Fibroblast of upper back skin (primary cell): ENCODE measurements at regions not wholly inside any gene's neighbourhood (a gene's known extent, or its start where the extent isn't known, plus 50 kb on each side); places are given as distances from the start of the nearest gene placed in this dataset.

Experiments used
- DNase-seq: peaks from one replicate; pipeline ENCODE4 v3.0.0-alpha.2; 2013

GRCh38 chr1:165014753-165015152, 341.8 kb downstream of the LMX1A start:
- DNase-seq, result no peak

GRCh38 chr1:165011991-165012531, 344.5 kb downstream of the LMX1A start:
- no peak for DNase-seq

DNA sequence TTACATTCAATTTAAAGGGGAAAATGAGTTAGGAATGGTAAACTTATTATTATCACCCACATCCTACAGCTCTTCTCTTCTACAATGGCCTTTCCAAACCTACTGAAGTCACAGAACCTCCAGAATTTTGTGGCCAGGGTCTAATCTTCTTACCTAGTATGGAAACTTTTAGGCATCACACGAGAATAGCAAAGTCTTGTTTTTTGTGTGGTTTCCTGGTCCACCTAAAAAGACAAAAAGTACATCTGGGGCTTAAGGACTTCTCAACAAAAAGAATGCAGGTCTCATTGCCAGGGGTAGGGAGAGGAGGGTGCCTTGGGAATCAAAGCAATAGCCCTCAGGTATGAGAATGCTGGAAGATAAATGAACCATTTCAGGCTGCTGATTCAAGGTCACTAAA, 345.3 kb downstream of the LMX1A start:
- no peak for DNase-seq

- no peak for DNase-seq
Measured at GRCh38 chr1:165010418-165011070, 346.0 kb downstream of the LMX1A start.

DNA sequence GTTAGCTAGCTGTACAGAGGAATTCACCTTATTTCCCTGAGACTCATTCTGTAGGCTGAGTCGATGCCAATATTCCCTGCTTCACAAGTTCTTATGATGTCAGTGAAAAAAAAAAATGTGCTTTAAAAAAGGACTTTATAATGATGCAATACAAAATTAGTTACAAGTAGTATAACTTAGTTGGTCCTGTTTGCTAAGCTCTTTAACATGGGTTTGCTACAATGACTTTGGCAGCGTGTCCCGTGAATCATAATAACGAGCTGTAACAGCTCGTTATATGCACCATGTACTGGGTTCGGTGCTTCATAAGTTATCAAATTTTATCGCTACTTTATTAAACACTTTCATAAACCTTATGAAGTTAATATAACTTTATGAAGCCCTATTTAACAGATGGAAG, 349.7 kb downstream of the LMX1A start:
- no peak for DNase-seq

DNA sequence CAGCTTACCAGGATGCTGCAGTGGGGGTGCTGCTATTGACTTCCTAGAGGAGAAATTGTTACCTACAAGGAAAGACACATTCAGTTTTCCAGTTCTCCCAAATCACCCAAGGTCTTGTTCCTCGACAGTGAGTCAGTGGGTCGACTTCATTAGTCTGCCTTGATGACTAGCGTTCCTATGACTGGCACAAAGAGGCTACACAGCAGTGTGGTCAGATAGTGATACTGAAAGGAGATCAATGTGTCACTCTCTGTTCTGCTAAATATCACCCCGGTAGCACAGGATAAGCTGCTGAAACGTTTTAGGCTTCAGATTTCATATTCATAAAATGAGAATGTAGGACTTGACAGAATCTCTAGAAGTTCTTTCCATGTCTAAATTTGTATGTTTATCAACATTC, 357.4 kb downstream of the LMX1A start:
- DNase-seq, result no peak

GRCh38 chr1:164991763-164992314, 364.7 kb downstream of the LMX1A start:
- DNase-seq, result no peak

DNA sequence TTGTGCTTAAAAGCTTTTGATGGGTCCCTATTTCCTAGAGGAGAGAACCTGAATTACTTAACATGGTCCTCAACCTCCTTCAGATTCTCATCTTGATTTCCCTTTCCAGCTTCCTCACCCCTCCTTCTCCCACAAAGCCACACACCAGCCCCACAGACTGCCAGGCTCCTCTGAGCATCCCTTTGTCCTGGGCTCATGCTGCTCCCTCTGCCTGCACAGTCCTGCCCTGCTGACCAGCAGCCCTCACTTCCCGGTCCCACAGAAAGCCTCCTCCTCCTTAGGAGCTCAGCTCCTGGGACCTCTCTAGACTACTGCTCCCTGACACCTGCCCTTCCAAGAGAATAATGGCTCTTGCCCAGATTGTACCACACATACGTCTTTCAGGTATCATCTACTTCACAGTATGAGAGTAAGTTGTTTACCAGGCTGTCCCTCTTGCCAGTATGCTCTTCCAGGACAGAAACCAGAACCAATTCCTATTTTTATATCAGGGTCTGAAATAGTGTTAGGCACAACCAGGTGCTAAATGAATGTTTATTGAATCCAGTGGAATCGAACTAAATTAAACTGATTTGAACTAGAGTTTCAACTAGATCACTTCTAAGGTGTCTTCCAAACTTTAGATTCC, 373.4 kb downstream of the LMX1A start:
- DNase-seq, result no peak

- no peak for DNase-seq
Measured at GRCh38 chr1:164982545-164982944, 374.0 kb downstream of the LMX1A start.

DNA sequence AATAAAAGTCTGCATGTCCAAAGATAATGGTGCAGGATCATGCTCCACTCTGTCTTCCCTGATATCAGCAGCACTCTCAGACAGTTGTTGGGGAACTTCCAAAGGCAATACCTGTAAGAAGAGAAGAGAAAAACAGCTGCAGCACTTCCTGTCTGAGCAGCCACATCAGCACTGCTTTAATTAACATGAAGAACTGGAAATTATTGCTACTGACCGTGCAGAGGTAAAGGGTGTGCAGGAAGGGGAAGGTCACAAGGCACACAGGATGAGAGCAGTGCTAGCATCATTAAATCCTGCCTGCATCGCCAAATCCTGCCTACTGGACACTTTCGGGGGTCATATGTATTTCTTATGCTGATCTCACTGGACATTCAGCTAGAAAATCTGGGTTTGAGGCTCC, 379.0 kb downstream of the LMX1A start:
- DNase-seq, result no peak

GRCh38 chr1:164971921-164972415, 384.5 kb downstream of the LMX1A start:
- no peak for DNase-seq

- no peak for DNase-seq
Measured at GRCh38 chr1:164971391-164971790, 385.1 kb downstream of the LMX1A start.

DNA sequence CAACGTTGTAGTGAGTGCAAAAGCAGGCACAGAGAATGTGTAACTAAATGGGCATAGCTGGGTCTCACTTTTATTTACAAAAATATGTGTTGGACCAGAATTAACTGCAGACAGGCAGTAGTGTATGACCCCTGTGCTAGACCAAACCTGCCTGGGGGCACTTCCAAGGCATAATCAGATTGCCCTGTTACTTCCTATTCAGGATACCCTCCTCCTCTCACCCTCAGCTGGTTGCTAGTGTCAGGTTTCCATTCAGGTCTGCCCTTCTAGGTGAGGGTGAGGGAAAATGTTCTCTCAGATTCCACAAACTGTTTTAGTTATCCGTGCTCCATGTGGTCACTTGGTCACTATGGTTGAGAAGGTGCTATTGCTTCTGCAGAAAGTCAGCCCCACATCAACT, 387.3 kb downstream of the LMX1A start:
- DNase-seq, result no peak

DNA sequence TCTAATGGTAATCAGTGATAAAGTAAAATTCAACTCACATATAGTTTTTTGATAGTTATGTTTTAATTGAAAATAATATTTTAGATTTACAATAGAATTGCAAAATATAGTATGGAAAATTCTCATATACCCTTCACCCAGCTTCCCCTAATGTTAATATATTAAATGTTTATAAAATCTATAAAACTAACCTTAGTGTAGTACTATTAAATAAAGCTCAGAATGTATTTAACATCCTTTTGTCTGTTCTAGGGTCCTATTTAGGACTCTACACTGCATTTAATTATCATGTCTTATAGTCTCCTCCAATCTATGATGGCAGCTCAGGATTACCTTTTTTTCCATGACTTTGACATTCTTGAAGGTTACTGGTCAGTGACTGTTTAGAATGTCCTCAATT, 389.2 kb downstream of the LMX1A start:
- DNase-seq, result no peak

GRCh38 chr1:164961715-164962114, 394.8 kb downstream of the LMX1A start:
- no peak for DNase-seq

- no peak for DNase-seq
Measured at GRCh38 chr1:164958982-164959768, 397.3 kb downstream of the LMX1A start.

- no peak for DNase-seq
Measured at GRCh38 chr1:164953815-164954214, 394.8 kb downstream of the PBX1 start.

GRCh38 chr1:164953098-164953497, 394.1 kb downstream of the PBX1 start:
- no peak for DNase-seq

DNA sequence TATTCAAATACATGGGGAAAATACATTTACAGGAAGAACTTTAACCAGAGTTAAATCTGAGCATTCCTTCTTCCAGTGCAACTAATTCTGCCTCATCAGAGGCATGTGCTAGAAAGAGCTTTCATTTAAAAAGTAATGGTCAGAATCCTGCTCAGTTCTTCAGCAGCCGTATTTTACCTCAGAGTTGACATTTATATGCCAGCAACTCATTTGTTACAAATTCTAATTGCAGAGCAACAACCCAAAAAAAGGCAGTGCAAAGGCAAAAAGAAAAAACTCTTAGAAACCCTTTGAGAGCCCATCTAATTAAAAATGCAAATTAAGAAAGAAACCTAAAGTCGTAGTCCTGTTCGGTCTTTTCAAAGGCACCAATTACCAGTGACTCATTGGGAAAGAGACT, 392.5 kb downstream of the PBX1 start:
- DNase-seq, result no peak

DNA sequence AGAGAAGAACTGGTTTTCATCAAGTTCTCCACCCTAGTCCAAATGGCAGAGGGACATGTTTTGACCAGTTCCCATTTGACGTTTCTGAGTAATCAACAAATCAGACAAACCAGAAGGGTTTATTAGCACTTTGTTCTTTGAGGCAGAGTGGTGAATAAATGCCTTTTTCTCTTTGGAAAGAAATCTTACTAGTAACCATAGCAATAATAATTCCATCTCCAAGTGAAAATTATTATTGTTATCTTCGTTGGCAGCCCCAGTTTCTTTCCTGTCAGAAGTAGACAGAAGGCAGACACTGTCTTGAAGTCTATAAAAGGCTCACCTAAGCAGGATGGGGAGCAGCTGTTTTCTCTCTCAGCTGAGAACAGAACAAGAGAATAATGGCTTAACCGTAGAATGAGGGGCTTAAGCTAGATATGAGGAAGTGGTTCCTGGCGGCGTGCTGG, 391.6 kb downstream of the PBX1 start:
- no peak for DNase-seq

DNA sequence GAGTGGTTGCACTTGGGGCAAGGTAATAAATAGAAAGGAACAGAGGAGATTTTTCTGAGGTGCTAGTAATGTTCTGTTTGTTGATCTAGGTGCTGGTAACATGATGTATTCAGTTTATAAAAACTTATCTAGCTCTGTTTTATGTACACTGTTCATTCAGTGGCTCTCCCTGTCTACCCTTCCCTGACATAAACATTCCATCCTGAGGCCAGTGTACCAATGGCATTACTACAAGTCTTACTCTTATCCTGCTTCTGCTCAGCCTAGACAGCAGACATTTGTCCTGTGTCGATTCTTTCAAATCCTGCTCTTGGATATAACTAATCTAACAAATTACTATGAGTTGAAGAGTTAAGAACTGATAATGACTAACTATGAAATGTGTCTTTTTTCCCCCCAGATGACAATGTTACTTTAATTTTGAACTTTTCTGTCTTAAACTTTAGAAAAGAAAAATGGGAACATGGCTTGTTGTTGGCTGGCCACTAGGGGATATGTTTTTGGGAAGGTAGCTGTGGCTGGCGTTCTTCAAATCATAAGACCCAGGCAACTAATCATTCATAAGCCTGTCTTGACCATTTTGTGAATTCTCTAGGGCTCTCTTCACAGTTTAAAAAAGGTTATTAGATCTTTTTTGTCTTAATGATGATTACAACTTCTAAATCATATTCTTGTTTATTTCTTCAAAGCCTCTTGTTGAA, 390.9 kb downstream of the PBX1 start:
- DNase-seq, result no peak

GRCh38 chr1:164948101-164948500, 389.1 kb downstream of the PBX1 start:
- no peak for DNase-seq

- no peak for DNase-seq
Measured at GRCh38 chr1:164937291-164937690, 378.3 kb downstream of the PBX1 start.
